ENCODE measurements at regions not wholly inside any gene's neighbourhood (a gene's known extent, or its start where the extent isn't known, plus 50 kb on each side); places are given as distances from the start of the nearest gene placed in this dataset.

GRCh38 chr2:117603567-117603966, 210.9 kb upstream of the DDX18 start:
- TF ChIP-seq CTCF (IDR thresholded peaks at IDR 0.05; ENCODE audit: low read length), result no peak
- TF ChIP-seq EZH2 (IDR thresholded peaks at IDR 0.05; ENCODE audit: borderline replicate concordance, low read length), result no peak
